Hepatocyte (in vitro differentiated cells): ENCODE measurements at regions not wholly inside any gene's neighbourhood (a gene's known extent, or its start where the extent isn't known, plus 50 kb on each side); places are given as distances from the start of the nearest gene placed in this dataset.

Experiments used
- CTCF ChIP-seq: fragments of 200-600 bp; sonication (generic); IDR thresholded peaks from 2 replicates; pipeline ENCODE4 v1.5.1; 2016; ENCODE audit warnings: antibody characterized with exemption, mild to moderate bottlenecking; ENCODE audit not compliant: poor library complexity
- EZH2 ChIP-seq: fragments of 200-600 bp; sonication (generic); IDR thresholded peaks from 2 replicates; pipeline ENCODE4 v1.6.1; 2016; ENCODE audit warnings: antibody characterized with exemption, mild to moderate bottlenecking, borderline replicate concordance
- EZH2phosphoT487 ChIP-seq: fragments of 200-600 bp; sonication (generic); IDR thresholded peaks from one replicate; pipeline ENCODE4 v1.6.1; 2018; ENCODE audit warnings: antibody characterized with exemption, mild to moderate bottlenecking, low read depth, moderate library complexity; ENCODE audit not compliant: unreplicated experiment, severe bottlenecking

DNA sequence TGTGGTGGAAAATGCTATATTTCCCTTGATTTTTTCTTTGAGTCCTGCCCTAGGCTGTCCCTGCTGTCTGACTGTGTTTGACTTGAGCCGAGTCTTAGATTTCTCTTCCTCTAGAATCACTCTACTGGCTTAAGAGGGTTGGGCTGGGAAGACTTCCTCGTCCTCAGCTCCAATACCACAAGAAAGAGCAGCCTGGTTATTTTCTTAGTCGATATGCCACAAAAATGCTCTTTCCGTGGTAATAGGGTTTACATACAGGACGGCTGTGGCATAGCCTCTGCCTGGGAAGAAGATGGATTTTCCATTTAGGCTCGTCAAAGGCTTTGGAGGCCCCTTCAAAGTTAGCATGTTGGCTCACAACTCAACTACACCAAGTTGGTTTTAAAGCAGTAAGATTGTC, 212.0 kb upstream of the IGFBP3 start:
- TF ChIP-seq CTCF: no peak
- TF ChIP-seq EZH2: no peak
- no peak for TF ChIP-seq EZH2phosphoT487
